GM12878 (cell line): ENCODE measurements at regions not wholly inside any gene's neighbourhood (a gene's known extent, or its start where the extent isn't known, plus 50 kb on each side); places are given as distances from the start of the nearest gene placed in this dataset.
"Not testable (repeated sequence)": the region's sequence is repeated elsewhere in the genome, so short reads cannot be mapped to it uniquely, and the experiment has no call there.

ENCODE experiments used
- ATAC-seq: fragments of 200-7000 bp; cut with Tn5 transposase; 3 replicates; pipeline ENCODE4 v1.9.1; 2020; ENCODE audit warnings: mild to moderate bottlenecking, moderate library complexity
- BruUV-seq: library from RNA; stranded (reverse); fragments of 400-500 nt; replicated peaks from 2 replicates; lab custom pipeline; 2021; lab: Mats Ljungman, UMichigan
- CTCF ChIA-PET: fragments of 300-600 bp; sonication (Branson Sonifier 250); formaldehyde crosslinking; extraction: SDS; loops from one replicate; lab custom pipeline; 2021; ENCODE audit warnings: inconsistent platforms; lab: Yijun Ruan, JAX
- POLR2A ChIA-PET: fragments of 350-600 bp; formaldehyde crosslinking; extraction: SDS; loops from one replicate; lab custom pipeline; 2021; ENCODE audit warnings: inconsistent platforms; lab: Charles Lee
- RAD21 ChIA-PET: fragments of 300-600 bp; sonication (Branson Sonifier 250); formaldehyde crosslinking; loops from one replicate; lab custom pipeline; 2023; ENCODE audit warnings: antibody characterized with exemption; ENCODE audit not compliant: unreplicated experiment; lab: Charles Lee
- SMC1A ChIA-PET: fragments of 300-600 bp; sonication (Branson Sonifier 250); formaldehyde crosslinking; loops from one replicate; lab custom pipeline; 2023; ENCODE audit not compliant: unreplicated experiment, uncharacterized antibody; lab: Charles Lee
- DNase-seq: peaks from one replicate; pipeline ENCODE4 v3.0.0-alpha.2; 2011; ENCODE audit warnings: low read depth, low spot score
- FAIRE-seq: peaks from 3 replicates; lab custom pipeline; 2011; peaks lifted over from hg19 to GRCh38; lab: Jason Lieb, UNC
- H2AFZ ChIP-seq: 2 replicates; pipeline ENCODE4 v1.6.0; 2011; ENCODE audit warnings: low read depth, low read length, control low read depth; ENCODE audit not compliant: control insufficient read depth
- H3K27ac ChIP-seq: 2 replicates; pipeline ENCODE4 v1.5.1; 2011; ENCODE audit warnings: control low read depth; ENCODE audit not compliant: control insufficient read depth, insufficient read depth
- H3K27me3 ChIP-seq, 2 experiments: replicated peaks in 1 of 2; 2 replicates each; pipeline versions ENCODE4 v1.6.0 to v1.6.1; 2011; ENCODE audit warnings: low read length in 1 of 2; ENCODE audit not compliant: control insufficient read depth in 2 of 2, insufficient read depth in 2 of 2
- H3K36me3 ChIP-seq, 2 experiments: 2 replicates each; pipeline ENCODE4 v1.5.1; 2011; ENCODE audit warnings: low read length in 1 of 2; ENCODE audit not compliant: control insufficient read depth in 2 of 2, insufficient read depth in 2 of 2
- H3K4me1 ChIP-seq: 2 replicates; pipeline ENCODE4 v1.6.1; 2011; ENCODE audit warnings: mild to moderate bottlenecking, low read length, moderate library complexity, mixed read lengths; ENCODE audit not compliant: control insufficient read depth, insufficient read depth
- H3K4me2 ChIP-seq: 2 replicates; pipeline ENCODE4 v1.6.0; 2011; ENCODE audit warnings: control low read depth; ENCODE audit not compliant: control insufficient read depth, insufficient read depth
- H3K4me3 ChIP-seq: fragments of 200-600 bp; sonication (generic); 2 replicates; pipeline ENCODE4 v1.5.1; 2016
- H3K79me2 ChIP-seq: 2 replicates; pipeline ENCODE4 v1.6.0; 2011; ENCODE audit warnings: low read length; ENCODE audit not compliant: control insufficient read depth, insufficient read depth
- H3K9ac ChIP-seq: 2 replicates; pipeline ENCODE4 v1.8.0; 2011; ENCODE audit warnings: low read length, control low read depth, mixed read lengths; ENCODE audit not compliant: control insufficient read depth, insufficient read depth
- H3K9me3 ChIP-seq: replicated peaks from 3 replicates; pipeline ENCODE4 v1.5.1; 2011; ENCODE audit warnings: mild to moderate bottlenecking, low read length; ENCODE audit not compliant: control insufficient read depth, insufficient read depth
- H4K20me1 ChIP-seq: 2 replicates; pipeline ENCODE4 v1.6.0; 2011; ENCODE audit not compliant: control insufficient read depth, insufficient read depth
- BCL11A ChIP-seq: IDR thresholded peaks from 2 replicates; pipeline ENCODE4 v1.6.1; 2011; ENCODE audit warnings: low read depth, low read length
- KDM1A ChIP-seq: fragments of 200-600 bp; sonication (generic); IDR thresholded peaks from 2 replicates; pipeline ENCODE4 v1.6.1; 2016; ENCODE audit warnings: borderline replicate concordance
- MEF2A ChIP-seq: IDR thresholded peaks from 2 replicates; pipeline ENCODE4 v1.6.1; 2011; ENCODE audit warnings: low read depth, mild to moderate bottlenecking, low read length, moderate library complexity; ENCODE audit not compliant: insufficient read depth
- NRF1 ChIP-seq: conservative IDR thresholded peaks from 2 replicates; pipeline ENCODE4 v1.6.1; 2011; ENCODE audit warnings: mild to moderate bottlenecking, low read depth, low read length, improper control_type of control experiment
- PAX8 ChIP-seq: fragments of 450-650 bp; IDR thresholded peaks from 2 replicates; pipeline ENCODE4 v1.6.1; 2017; ENCODE audit warnings: mild to moderate bottlenecking, moderate library complexity
- RB1 ChIP-seq: fragments of 450-650 bp; formaldehyde crosslinking; IDR thresholded peaks from 2 replicates; pipeline ENCODE4 v1.6.1; 2017; ENCODE audit warnings: mild to moderate bottlenecking, borderline replicate concordance
- SRF ChIP-seq, 2 experiments: IDR thresholded peaks; 2 replicates each; pipeline ENCODE4 v1.6.1; 2011; ENCODE audit warnings: low read depth in 2 of 2, low read length in 2 of 2, mild to moderate bottlenecking in 1 of 2, moderate library complexity in 1 of 2
- ZNF384 ChIP-seq: IDR thresholded peaks from 2 replicates; pipeline ENCODE4 v1.6.1; 2012; ENCODE audit warnings: low read depth, mild to moderate bottlenecking, low read length, improper control_type of control experiment, borderline replicate concordance
- WGBS: methylation state at CpG from one replicate; pipeline ENCODE4 v1.1.6; 2016; ENCODE audit warnings: low lambda C conversion rate; ENCODE audit not compliant: insufficient replicate concordance, insufficient coverage; ENCODE audit errors: missing lambda C conversion rate; 5-methylcytosine and 5-hydroxymethylcytosine counted together
- in situ Hi-C: fragments of 300-500 bp; cut with MboI; formaldehyde crosslinking; loops from 9 replicates; pipeline ENCODE4 v1.14.3; 2018; ENCODE audit warnings: mixed read lengths
- intact Hi-C: fragments of 100-400 bp; cut with micrococcal nuclease; formaldehyde crosslinking; loops from one replicate; pipeline ENCODE4 v1.14.2; 2022; ENCODE audit not compliant: unreplicated experiment

- TF ChIP-seq MEF2A (no peak), NRF1 (no peak), SRF (IDR thresholded peaks at IDR 0.05; ENCODE audit: low read depth in 2 of 2, low read length in 2 of 2) (no peak), PAX8 (no peak), RB1 (no peak), KDM1A (no peak), ZNF384 (no peak), BCL11A (no peak)
Observed at GRCh38 chrX:76520273-76521054, 93.0 kb downstream of the MAGEE1 start (continued).

GRCh38 chrX:76535675-76536074 is 108.2 kb downstream of the MAGEE1 start:
- H3K27ac ChIP-seq, FAIRE-seq, POLR2A ChIA-PET, DNase-seq, SMC1A ChIA-PET, in situ Hi-C loops, RAD21 ChIA-PET, H4K20me1 ChIP-seq, H3K9ac ChIP-seq, H3K27me3 ChIP-seq, BruUV-seq, H3K9me3 ChIP-seq, H3K4me3 ChIP-seq, H3K36me3 ChIP-seq, ATAC-seq, intact Hi-C loops, H3K4me2 ChIP-seq, H3K4me1 ChIP-seq, H2AFZ ChIP-seq, H3K79me2 ChIP-seq, CTCF ChIA-PET: not testable (repeated sequence)
- WGBS = 29% methylated on average over 2 of the region's 2 CpGs
